GM13976 (cell line): ENCODE measurements at regions not wholly inside any gene's neighbourhood (a gene's known extent, or its start where the extent isn't known, plus 50 kb on each side); places are given as distances from the start of the nearest gene placed in this dataset.

Experiments
- DNase-seq: peaks from one replicate; pipeline ENCODE4 v3.0.0; 2012; ENCODE audit warnings: low spot score
- in situ Hi-C: fragments of 300-500 bp; cut with MboI; formaldehyde crosslinking; loops from one replicate; pipeline ENCODE4 v1.12.0; 2022; ENCODE audit warnings: low sequenced_read_pairs, mixed read lengths, inconsistent platforms; ENCODE audit not compliant: unreplicated experiment
- TF ChIP-seq, protein P1 (sequence below): IDR thresholded peaks from 2 replicates; pipeline ENCODE4 v1.5.1; 2012; ENCODE audit warnings: borderline replicate concordance, mild to moderate bottlenecking; ENCODE audit not compliant: insufficient read depth; ENCODE audit errors: extremely low read depth, missing control alignments, control extremely low read depth

DNA sequence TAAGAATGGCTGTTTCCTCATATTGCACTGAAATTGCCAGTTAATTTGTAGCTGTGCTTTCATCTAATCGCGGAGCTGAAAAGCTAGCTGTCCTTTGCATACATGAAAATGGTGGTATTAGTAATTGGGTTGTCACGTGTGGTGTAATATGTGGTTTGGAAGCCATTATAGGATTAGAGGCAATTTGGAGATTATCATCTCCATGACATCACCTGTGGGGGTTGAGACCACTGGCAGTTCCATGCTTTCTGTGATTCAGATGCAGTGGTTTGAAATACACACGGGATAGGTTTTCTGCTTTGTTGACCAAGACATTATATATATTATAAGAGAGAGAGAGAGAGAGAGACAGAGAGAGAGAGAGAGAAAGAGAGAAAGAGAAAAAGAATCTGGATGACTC lies 180.8 kb downstream of the RAB11FIP2 start:
- TF ChIP-seq, protein P1, sequence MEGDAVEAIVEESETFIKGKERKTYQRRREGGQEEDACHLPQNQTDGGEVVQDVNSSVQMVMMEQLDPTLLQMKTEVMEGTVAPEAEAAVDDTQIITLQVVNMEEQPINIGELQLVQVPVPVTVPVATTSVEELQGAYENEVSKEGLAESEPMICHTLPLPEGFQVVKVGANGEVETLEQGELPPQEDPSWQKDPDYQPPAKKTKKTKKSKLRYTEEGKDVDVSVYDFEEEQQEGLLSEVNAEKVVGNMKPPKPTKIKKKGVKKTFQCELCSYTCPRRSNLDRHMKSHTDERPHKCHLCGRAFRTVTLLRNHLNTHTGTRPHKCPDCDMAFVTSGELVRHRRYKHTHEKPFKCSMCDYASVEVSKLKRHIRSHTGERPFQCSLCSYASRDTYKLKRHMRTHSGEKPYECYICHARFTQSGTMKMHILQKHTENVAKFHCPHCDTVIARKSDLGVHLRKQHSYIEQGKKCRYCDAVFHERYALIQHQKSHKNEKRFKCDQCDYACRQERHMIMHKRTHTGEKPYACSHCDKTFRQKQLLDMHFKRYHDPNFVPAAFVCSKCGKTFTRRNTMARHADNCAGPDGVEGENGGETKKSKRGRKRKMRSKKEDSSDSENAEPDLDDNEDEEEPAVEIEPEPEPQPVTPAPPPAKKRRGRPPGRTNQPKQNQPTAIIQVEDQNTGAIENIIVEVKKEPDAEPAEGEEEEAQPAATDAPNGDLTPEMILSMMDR: no peak

DNA sequence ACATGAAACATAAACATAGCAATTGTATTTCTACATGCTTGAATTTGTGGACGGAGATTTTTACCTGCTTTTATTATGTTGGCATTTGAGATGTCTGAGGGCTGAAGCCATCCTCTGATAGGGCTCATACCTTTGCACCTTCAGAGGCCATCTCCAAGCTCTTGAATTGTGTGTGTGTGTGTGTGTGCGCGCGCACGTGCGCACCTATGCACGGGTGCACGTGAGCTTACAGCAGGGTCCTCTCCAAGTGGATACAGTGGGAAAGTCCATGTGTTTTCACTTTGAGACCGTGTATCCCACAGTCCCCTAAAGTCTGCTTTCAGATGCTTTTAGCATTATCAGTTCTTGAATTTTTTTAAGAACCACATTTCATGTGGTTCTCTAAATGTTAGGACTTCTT lies 178.6 kb downstream of the RAB11FIP2 start:
- no peak for DNase-seq
- TF ChIP-seq, protein P1: no peak
- in situ Hi-C loops: no loop called here

More for the DNA sequence above, 180.8 kb downstream of the RAB11FIP2 start:
- no peak for DNase-seq
- in situ Hi-C loops: no loop called here

DNA sequence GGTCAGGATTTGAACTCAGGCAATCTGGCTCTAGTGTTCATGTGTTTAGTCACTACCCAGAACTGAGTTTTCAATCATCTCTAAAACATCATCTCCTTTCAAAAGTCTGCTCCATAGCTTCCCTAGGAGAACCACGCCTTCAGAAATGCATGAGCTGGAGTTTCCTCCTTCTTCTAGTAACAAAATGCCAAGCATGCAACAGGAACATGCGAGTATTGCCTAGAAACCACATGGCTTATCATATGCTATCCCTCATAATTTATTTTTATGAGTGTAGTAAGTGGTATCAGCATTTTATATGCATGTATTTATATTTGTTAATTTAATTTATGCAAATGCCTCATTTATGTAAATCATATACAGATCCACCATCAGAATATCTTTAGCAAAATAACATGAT lies 170.9 kb downstream of the RAB11FIP2 start:
- TF ChIP-seq, protein P1: no peak
- in situ Hi-C loops: no loop called here
- no peak for DNase-seq

DNA sequence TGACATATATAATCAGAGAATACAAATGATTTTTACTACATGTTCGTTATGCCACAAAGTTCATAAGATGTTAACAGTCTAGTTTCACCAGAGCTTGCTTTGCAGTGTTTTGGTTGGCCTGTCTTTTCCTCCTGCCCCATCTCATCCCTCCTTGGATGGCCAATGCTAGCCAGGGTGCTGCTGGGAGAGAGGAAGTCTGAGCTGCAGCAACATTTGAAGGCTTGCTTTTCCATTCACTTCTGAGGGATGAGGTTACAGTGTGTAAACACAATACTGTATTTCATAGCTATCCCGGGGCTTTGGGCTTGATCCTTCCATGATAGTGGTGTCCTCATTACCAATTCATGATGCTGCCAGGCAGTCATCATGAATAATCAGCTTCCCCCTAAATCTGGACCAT lies 170.5 kb downstream of the RAB11FIP2 start:
- TF ChIP-seq, protein P1: no peak
- no peak for DNase-seq
- in situ Hi-C loops: no loop called here

DNA sequence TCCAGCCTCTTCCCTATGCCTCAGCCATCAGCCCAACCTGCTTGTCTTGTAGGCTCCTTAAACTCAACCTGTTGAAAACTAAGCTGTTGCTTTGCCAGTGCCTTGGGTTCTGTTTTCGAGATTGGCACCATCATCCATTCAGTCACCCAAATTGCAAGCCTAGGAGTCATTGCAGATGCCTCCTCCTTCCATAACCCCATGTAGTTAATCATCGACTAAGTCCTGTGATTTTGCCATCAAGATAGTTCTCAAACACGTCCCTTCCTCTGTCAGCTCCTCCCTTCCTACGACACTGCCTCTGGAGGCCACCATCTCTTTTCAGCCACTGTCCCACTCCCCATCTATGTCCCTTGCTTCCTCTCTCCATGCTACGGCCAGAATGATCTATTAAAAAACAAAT lies 168.1 kb downstream of the RAB11FIP2 start:
- TF ChIP-seq, protein P1: no peak
- in situ Hi-C loops: no loop called here
- DNase-seq: no peak

DNA sequence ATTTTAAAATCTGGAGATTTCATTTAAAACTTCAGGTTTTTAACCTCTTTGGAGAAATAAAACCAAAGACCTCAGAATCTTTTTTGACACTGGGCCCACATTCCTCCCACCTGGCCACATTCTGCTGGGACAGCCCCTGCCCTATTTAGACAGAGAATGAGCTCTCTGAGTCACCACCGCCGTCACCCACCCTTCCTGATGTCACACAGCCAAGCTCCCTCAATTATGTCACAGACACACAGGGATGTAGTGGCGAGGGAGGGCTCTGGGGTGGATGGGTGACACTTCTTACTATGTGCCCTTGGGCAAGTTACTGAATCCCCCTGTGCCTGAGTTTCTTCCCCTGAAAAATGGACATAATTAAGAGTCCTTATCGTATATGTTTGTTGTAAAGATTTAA lies 162.6 kb downstream of the RAB11FIP2 start:
- in situ Hi-C loops: no loop called here
- TF ChIP-seq, protein P1: no peak

DNA sequence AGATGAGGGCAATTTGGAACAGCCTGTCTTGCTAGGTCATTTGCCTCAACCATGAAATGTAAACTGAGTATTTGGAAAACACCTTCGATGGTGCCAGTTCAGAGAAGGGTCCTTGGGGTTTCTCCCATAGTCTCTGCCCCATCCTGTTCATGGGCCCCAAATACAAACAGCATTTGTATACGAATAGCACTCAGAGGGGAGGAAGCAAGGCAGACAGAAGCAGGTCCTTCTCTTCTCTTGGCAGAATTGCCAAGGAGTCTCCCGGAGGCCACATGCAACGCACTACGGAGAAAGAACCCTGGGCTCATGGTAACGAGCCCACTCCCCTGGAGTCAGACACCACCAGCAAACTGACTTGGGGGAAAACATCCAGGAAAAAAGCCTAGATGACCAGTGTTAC lies 162.1 kb downstream of the RAB11FIP2 start:
- no peak for DNase-seq
- in situ Hi-C loops: no loop called here
- TF ChIP-seq, protein P1: no peak

More for the DNA sequence above, 162.6 kb downstream of the RAB11FIP2 start:
- no peak for DNase-seq
